Activated effector memory CD4-positive, alpha-beta T cell treated with anti-CD3 and anti-CD28 coated beads, Interleukin-2, amount 50 U/mL, for 16 hours (primary cell): ENCODE measurements at regions not wholly inside any gene's neighbourhood (a gene's known extent, or its start where the extent isn't known, plus 50 kb on each side); places are given as distances from the start of the nearest gene placed in this dataset.
"Not testable (repeated sequence)": the region's sequence is repeated elsewhere in the genome, so short reads cannot be mapped to it uniquely, and the experiment has no call there.

ENCODE experiments used
- DNase-seq: peaks from one replicate; pipeline ENCODE4 v3.0.0-alpha.2; 2020

- DNase-seq, result not testable (repeated sequence)
Observed at GRCh38 chr1:219070395-219070794, 103.3 kb upstream of the LYPLAL1 start.

GRCh38 chr1:219071209-219071608 lies 102.5 kb upstream of the LYPLAL1 start:
- no peak for DNase-seq

GRCh38 chr1:219072329-219072728 lies 101.3 kb upstream of the LYPLAL1 start:
- DNase-seq, result no peak

- DNase-seq, result no peak
Observed at GRCh38 chr1:219074084-219074728, 99.5 kb upstream of the LYPLAL1 start.

GRCh38 chr1:219075121-219075879 lies 98.4 kb upstream of the LYPLAL1 start:
- no peak for DNase-seq

- no peak for DNase-seq
Observed at GRCh38 chr1:219076326-219076937, 97.2 kb upstream of the LYPLAL1 start.

- DNase-seq, result not testable (repeated sequence)
Observed at GRCh38 chr1:219077767-219078166, 95.9 kb upstream of the LYPLAL1 start.

- no peak for DNase-seq
Observed at GRCh38 chr1:219081943-219082925, 91.4 kb upstream of the LYPLAL1 start.

- no peak for DNase-seq
Observed at GRCh38 chr1:219083631-219084030, 90.0 kb upstream of the LYPLAL1 start.

- no peak for DNase-seq
Observed at GRCh38 chr1:219085082-219085481, 88.6 kb upstream of the LYPLAL1 start.

GRCh38 chr1:219085988-219086387 lies 87.7 kb upstream of the LYPLAL1 start:
- no peak for DNase-seq

- DNase-seq, result no peak
Observed at GRCh38 chr1:219086956-219087469, 86.7 kb upstream of the LYPLAL1 start.

GRCh38 chr1:219088778-219089557 lies 84.7 kb upstream of the LYPLAL1 start:
- no peak for DNase-seq

GRCh38 chr1:219090607-219091006 lies 83.1 kb upstream of the LYPLAL1 start:
- no peak for DNase-seq

- no peak for DNase-seq
Observed at GRCh38 chr1:219092206-219092605, 81.5 kb upstream of the LYPLAL1 start.

GRCh38 chr1:219099307-219099706 lies 74.4 kb upstream of the LYPLAL1 start:
- no peak for DNase-seq

GRCh38 chr1:219100059-219100458 lies 73.6 kb upstream of the LYPLAL1 start:
- no peak for DNase-seq

GRCh38 chr1:219102466-219102865 lies 71.2 kb upstream of the LYPLAL1 start:
- DNase-seq, result not testable (repeated sequence)

- DNase-seq, result no peak
Observed at GRCh38 chr1:219105893-219106292, 67.8 kb upstream of the LYPLAL1 start.

- no peak for DNase-seq
Observed at GRCh38 chr1:219109424-219110018, 64.2 kb upstream of the LYPLAL1 start.

GRCh38 chr1:219113261-219113660 lies 60.4 kb upstream of the LYPLAL1 start:
- no peak for DNase-seq
